H9 (cell line): ENCODE measurements at regions not wholly inside any gene's neighbourhood (a gene's known extent, or its start where the extent isn't known, plus 50 kb on each side); places are given as distances from the start of the nearest gene placed in this dataset.

Experiments
- DNase-seq: peaks from one replicate; pipeline ENCODE4 v3.0.0-alpha.2; 2017
- H2AFZ ChIP-seq: one replicate; pipeline ENCODE4 v1.6.1; 2013; ENCODE audit warnings: mild to moderate bottlenecking, low read length, control low read depth, moderate library complexity
- H2AK5ac ChIP-seq: 2 replicates; pipeline ENCODE4 v1.6.1; 2013; ENCODE audit warnings: low read length, control low read depth, mixed read lengths; ENCODE audit not compliant: insufficient read length
- H2BK120ac ChIP-seq: one replicate; pipeline ENCODE4 v1.6.1; 2013; ENCODE audit warnings: low read depth, mild to moderate bottlenecking, low read length, control low read depth, inconsistent platforms; ENCODE audit not compliant: poor library complexity, severe bottlenecking
- H2BK12ac ChIP-seq: 2 replicates; pipeline ENCODE4 v1.6.1; 2013; ENCODE audit warnings: low read length, control low read depth, mixed read lengths, low read depth; ENCODE audit not compliant: insufficient read length
- H2BK15ac ChIP-seq: 2 replicates; pipeline ENCODE4 v1.6.1; 2013; ENCODE audit warnings: low read depth, low read length, control low read depth
- H2BK20ac ChIP-seq: one replicate; pipeline ENCODE4 v1.6.1; 2013; ENCODE audit warnings: low read depth, mild to moderate bottlenecking, low read length, control low read depth, inconsistent platforms; ENCODE audit not compliant: poor library complexity, severe bottlenecking
- H2BK5ac ChIP-seq: 2 replicates; pipeline ENCODE4 v1.6.1; 2013; ENCODE audit warnings: low read length, control low read depth, mixed read lengths; ENCODE audit not compliant: insufficient read length
- H3K14ac ChIP-seq: 2 replicates; pipeline ENCODE4 v1.6.1; 2013; ENCODE audit warnings: low read length, control low read depth; ENCODE audit not compliant: insufficient read depth
- H3K18ac ChIP-seq: 2 replicates; pipeline ENCODE4 v1.6.1; 2013; ENCODE audit warnings: low read depth, mild to moderate bottlenecking, mixed read lengths, low read length, control low read depth; ENCODE audit not compliant: insufficient read length
- H3K23ac ChIP-seq: 2 replicates; pipeline ENCODE4 v1.6.1; 2013; ENCODE audit warnings: low read length, control low read depth, mixed read lengths, low read depth; ENCODE audit not compliant: insufficient read length
- H3K23me2 ChIP-seq: 2 replicates; pipeline ENCODE4 v1.6.1; 2013; ENCODE audit warnings: low read depth, mild to moderate bottlenecking, mixed read lengths, low read length, control low read depth; ENCODE audit not compliant: insufficient read length, poor library complexity, severe bottlenecking
- H3K27ac ChIP-seq: 2 replicates; pipeline ENCODE4 v1.5.1; 2013; ENCODE audit warnings: low read length, control low read depth, mixed read lengths, low read depth; ENCODE audit not compliant: insufficient read length
- H3K27me3 ChIP-seq: 2 replicates; pipeline ENCODE4 v1.6.1; 2013; ENCODE audit warnings: low read length, control low read depth, inconsistent platforms; ENCODE audit not compliant: insufficient read depth
- H3K4ac ChIP-seq: 2 replicates; pipeline ENCODE4 v1.6.1; 2013; ENCODE audit warnings: low read depth, mild to moderate bottlenecking, control low read depth, inconsistent platforms, low read length, moderate library complexity
- H3K4me1 ChIP-seq: 2 replicates; pipeline ENCODE4 v1.6.1; 2013; ENCODE audit warnings: low read length, control low read depth, inconsistent platforms; ENCODE audit not compliant: insufficient read depth
- H3K4me2 ChIP-seq: 2 replicates; pipeline ENCODE4 v1.6.1; 2013; ENCODE audit warnings: low read length, control low read depth, mixed read lengths; ENCODE audit not compliant: insufficient read length, insufficient read depth
- H3K56ac ChIP-seq: 2 replicates; pipeline ENCODE4 v1.6.1; 2013; ENCODE audit warnings: low read depth, mild to moderate bottlenecking, mixed read lengths, low read length, control low read depth; ENCODE audit not compliant: insufficient read length
- H3K79me1 ChIP-seq: 2 replicates; pipeline ENCODE4 v1.6.1; 2013; ENCODE audit warnings: low read depth, mild to moderate bottlenecking, moderate library complexity, low read length, control low read depth, inconsistent platforms; ENCODE audit not compliant: insufficient read depth, poor library complexity, severe bottlenecking
- H3K79me2 ChIP-seq: 2 replicates; pipeline ENCODE4 v1.6.1; 2013; ENCODE audit warnings: low read length, control low read depth, inconsistent platforms; ENCODE audit not compliant: insufficient read depth
- H3K9ac ChIP-seq: 2 replicates; pipeline ENCODE4 v1.6.1; 2013; ENCODE audit warnings: low read length, control low read depth, mixed read lengths; ENCODE audit not compliant: insufficient read length; ENCODE audit errors: extremely low read depth
- H3K9me3 ChIP-seq: one replicate; pipeline ENCODE4 v1.6.1; 2013; ENCODE audit warnings: low read depth, low read length, inconsistent platforms; ENCODE audit not compliant: control insufficient read depth
- H3T11ph ChIP-seq: one replicate; pipeline ENCODE4 v1.6.1; 2013; ENCODE audit warnings: mild to moderate bottlenecking, low read length, control low read depth, inconsistent platforms
- H4K20me1 ChIP-seq: one replicate; pipeline ENCODE4 v1.6.1; 2013; ENCODE audit not compliant: control insufficient read depth, insufficient read length, insufficient read depth
- H4K5ac ChIP-seq: 2 replicates; pipeline ENCODE4 v1.6.1; 2013; ENCODE audit warnings: low read depth, mild to moderate bottlenecking, mixed read lengths, low read length, control low read depth; ENCODE audit not compliant: insufficient read length
- H4K8ac ChIP-seq: replicated peaks from 2 replicates; pipeline ENCODE4 v1.6.1; 2013; ENCODE audit warnings: low read length, control low read depth, mixed read lengths, low read depth; ENCODE audit not compliant: insufficient read length
- H4K91ac ChIP-seq: 2 replicates; pipeline ENCODE4 v1.6.1; 2013; ENCODE audit warnings: low read depth, mild to moderate bottlenecking, moderate library complexity, mixed read lengths, low read length, control low read depth; ENCODE audit not compliant: insufficient read length
- H3K27ac Mint-ChIP-seq, 3 experiments: 2 replicates in 2 of 3; 3 replicates in 1 of 3; pipeline ENCODE4 v1.8.0; 2020 to 2021; ENCODE audit warnings: mixed read lengths in 3 of 3, mild to moderate bottlenecking in 1 of 3, moderate library complexity in 1 of 3
- H3K27me3 Mint-ChIP-seq: 2 replicates; pipeline ENCODE4 v1.8.0; 2021; ENCODE audit warnings: low read depth, mild to moderate bottlenecking, moderate library complexity, mixed read lengths
- H3K36me3 Mint-ChIP-seq, 3 experiments: 2 replicates in 2 of 3; 3 replicates in 1 of 3; pipeline ENCODE4 v1.8.0; 2020 to 2021; ENCODE audit warnings: low read depth in 3 of 3, mixed read lengths in 3 of 3; ENCODE audit not compliant: insufficient read depth in 1 of 3
- H3K4me1 Mint-ChIP-seq, 2 experiments: 2 replicates each; pipeline ENCODE4 v1.8.0; 2020; ENCODE audit warnings: mixed read lengths in 2 of 2
- H3K4me3 Mint-ChIP-seq, 2 experiments: 2 replicates in 1 of 2; 3 replicates in 1 of 2; pipeline ENCODE4 v1.8.0; 2020 to 2021; ENCODE audit warnings: mild to moderate bottlenecking in 2 of 2, mixed read lengths in 2 of 2, moderate library complexity in 1 of 2
- H3K9me3 Mint-ChIP-seq, 2 experiments: 2 replicates in 1 of 2; 3 replicates in 1 of 2; pipeline ENCODE4 v1.8.0; 2020; ENCODE audit warnings: mild to moderate bottlenecking in 2 of 2, mixed read lengths in 2 of 2, moderate library complexity in 1 of 2
- CTCF ChIP-seq: fragments of 200-600 bp; sonication (generic); conservative IDR thresholded peaks from 3 replicates; pipeline ENCODE4 v1.8.0; 2021; ENCODE audit warnings: antibody characterized with exemption, mild to moderate bottlenecking
- WGBS: extraction: QIAGEN DNeasy Blood & Tissue Kit; methylation state at CpG from one replicate; pipeline ENCODE4 v1.1.7; 2013; ENCODE audit warnings: missing lambda C conversion rate, low lambda C conversion rate, mixed read lengths; ENCODE audit not compliant: insufficient read length; ENCODE audit errors: extremely low coverage; 5-methylcytosine and 5-hydroxymethylcytosine counted together

GRCh38 chr7:85384392-85384791, 197.5 kb upstream of the SEMA3D start:
- no peak overlapping the region for H2BK15ac ChIP-seq
- no peak overlapping the region for H2BK5ac ChIP-seq
- H3K4me1 ChIP-seq: no peaks in the 10 kb centered on the region
- H3K27me3 ChIP-seq: no peaks in the 10 kb centered on the region
- no peak overlapping the region for H3K4ac ChIP-seq
- no peaks in the 10 kb centered on the region for H3K36me3 Mint-ChIP-seq
- H4K8ac ChIP-seq: no peak overlapping the region
- H3K27me3 Mint-ChIP-seq: no peaks in the 10 kb centered on the region
- no peaks in the 10 kb centered on the region; a peak in 1 of 5 replicates for H3K9me3 Mint-ChIP-seq
- no peak overlapping the region for H2BK12ac ChIP-seq
- H3K23me2 ChIP-seq: no peaks in the 10 kb centered on the region
- no peak overlapping the region for H3K9ac ChIP-seq
- H4K91ac ChIP-seq: no peak overlapping the region
- no peak overlapping the region for H3K14ac ChIP-seq
- no peak overlapping the region for H2AFZ ChIP-seq
- no peaks in the 10 kb centered on the region for H4K20me1 ChIP-seq
- no peak overlapping the region for H3K4me3 Mint-ChIP-seq
- no peaks in the 10 kb centered on the region for H3K9me3 ChIP-seq
- WGBS: no CpG with 5 or more reads among the region's 2 CpGs
- H3K56ac ChIP-seq: no peak overlapping the region
- no peak overlapping the region for H2AK5ac ChIP-seq
- H2BK120ac ChIP-seq: no peak overlapping the region
- no peak overlapping the region for H3T11ph ChIP-seq
- H3K79me1 ChIP-seq: no peaks in the 10 kb centered on the region
- no peak overlapping the region for H4K5ac ChIP-seq
- no peak overlapping the region for H3K27ac ChIP-seq
- H2BK20ac ChIP-seq: no peak overlapping the region
- no peak for TF ChIP-seq CTCF
- no peak overlapping the region for H3K18ac ChIP-seq
- H3K4me1 Mint-ChIP-seq: no peaks in the 10 kb centered on the region; a peak in 1 of 4 replicates
- H3K23ac ChIP-seq: no peak overlapping the region
- no peak overlapping the region for H3K4me2 ChIP-seq
- H3K79me2 ChIP-seq: no peaks in the 10 kb centered on the region
- DNase-seq: no peak
- no peak overlapping the region for H3K27ac Mint-ChIP-seq
